ENCODE measurements at regions not wholly inside any gene's neighbourhood (a gene's known extent, or its start where the extent isn't known, plus 50 kb on each side); places are given as distances from the start of the nearest gene placed in this dataset.
"Not testable (repeated sequence)": the region's sequence is repeated elsewhere in the genome, so short reads cannot be mapped to it uniquely, and the experiment has no call there.

DNA sequence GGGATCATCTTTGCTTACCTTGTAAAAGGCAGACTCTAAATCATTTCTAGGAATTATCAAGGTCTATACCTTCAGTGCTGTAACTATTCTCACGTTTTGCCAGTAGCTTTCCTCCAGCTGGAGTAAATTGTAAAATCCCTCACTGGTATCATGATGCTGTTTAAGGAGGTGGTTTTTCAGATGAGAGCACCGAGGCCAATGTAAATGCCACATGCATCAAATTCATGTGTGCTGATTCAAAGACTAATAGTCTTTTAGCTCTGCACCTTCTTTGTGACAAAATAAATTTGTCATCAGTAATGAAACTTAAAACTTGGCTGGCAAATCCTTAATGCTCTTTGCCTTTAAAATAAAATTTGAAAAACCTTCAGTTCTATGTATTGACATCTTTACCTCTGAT is 503.8 kb downstream of the SETD4 start:
- no peak for DNase-seq

DNA sequence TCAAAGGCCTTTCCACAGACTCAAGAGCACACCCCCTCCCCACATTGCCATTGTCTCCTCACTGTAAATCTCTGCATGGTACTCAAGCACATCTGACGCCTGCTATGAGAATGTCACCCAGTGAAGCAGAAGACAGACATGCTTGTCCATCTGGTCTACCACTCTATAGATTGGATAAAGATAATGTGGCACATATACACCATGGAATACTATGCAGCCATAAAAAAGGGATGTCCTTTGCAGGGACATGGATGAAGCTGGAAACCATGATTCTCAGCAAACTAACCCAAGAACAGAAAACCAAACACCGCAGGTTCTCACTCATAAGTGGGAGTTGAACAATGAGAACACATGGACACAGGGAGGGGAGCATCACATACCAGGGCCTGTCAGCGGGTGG is 503.4 kb upstream of the RUNX1 start:
- not testable (repeated sequence) for DNase-seq

DNA sequence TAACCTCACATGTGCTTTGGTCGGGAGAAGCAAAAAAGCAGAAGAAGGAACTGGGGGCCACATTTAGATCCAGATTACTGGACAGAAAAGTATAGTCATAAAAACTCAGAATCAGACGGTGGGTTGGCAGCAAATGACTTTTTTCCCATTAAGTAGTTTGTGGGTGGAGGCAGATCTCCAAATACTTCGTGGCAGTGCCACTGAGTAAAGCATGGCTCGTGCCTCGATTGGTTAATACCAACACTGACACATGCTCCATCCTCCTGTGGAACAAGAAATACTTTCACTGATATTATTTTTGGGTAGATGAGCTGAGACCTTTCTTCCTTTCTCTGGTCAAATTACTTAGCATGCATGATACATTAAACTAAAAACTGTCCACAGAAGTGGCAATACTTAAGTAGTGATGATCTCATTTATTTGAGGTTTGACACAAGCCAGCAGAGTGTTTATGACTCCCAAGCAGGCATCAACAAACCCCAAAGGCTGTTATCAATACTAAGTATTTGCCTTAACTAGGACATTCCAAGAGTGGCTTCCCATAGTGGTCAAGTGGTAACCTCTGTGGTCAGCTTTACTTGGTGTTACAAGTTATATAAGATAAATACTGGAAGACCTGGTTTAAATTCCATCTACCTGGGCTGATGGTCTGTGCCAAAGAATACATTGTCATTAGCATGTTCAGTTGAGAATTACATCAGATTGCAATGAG is 500.0 kb upstream of the RUNX1 start:
- DNase-seq = no peak

DNA sequence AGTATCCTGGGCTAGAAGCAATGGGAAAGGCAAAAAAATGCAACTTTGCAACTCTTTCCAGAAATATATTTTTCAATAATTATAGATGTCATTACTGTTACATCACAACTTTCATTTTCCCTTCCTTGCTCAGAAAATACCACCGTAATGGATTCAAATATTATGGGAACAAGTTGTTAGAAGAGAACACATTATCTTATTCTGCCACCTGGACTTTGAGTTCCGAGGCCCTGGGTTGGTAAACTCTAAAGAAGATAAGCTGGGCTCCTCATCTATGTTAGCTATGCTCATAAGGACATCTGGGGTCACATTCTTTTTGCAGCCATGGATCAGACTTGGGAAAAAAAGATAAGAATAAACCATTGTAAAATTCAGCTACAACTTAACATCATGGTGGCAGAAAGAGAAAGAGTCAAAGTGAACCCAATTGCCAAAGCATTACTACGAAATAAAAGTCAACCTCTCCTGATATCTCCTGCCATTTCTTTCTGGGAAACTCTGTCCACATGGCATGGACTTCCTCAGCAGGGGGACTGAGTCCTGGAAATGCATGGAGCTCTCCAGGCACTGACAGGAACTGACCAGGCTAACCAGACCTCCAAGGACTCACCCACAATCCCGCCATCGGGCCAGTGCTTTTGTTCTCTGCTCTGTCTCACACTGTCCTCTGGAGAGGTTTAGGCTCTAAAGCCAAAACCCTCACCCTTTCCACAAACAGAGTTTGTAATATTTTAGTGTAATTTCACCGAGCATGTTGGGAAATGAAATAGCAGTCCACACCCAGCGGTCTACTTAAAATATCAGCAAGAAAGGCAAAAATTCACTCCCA is 499.1 kb upstream of the RUNX1 start:
- no peak for DNase-seq

DNA sequence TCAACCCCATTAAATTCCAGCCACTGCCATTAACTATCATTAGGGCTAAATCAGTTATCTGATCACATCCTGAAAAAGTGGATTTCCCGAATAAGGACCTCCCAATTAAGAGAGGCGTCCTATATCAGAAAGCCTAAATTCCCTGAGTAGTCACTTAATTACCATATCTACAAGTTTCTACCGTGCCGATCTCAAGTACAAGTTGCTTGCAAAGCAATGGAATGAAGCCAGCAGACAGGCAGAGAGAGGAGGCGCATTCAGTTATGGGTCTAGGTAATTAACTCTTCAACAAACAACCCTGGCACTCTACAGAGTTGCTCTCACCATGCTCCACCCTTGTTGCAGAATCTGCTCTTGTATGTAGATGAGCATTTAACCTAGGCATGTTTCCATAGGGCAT is 494.6 kb upstream of the RUNX1 start:
- DNase-seq = no peak

DNA sequence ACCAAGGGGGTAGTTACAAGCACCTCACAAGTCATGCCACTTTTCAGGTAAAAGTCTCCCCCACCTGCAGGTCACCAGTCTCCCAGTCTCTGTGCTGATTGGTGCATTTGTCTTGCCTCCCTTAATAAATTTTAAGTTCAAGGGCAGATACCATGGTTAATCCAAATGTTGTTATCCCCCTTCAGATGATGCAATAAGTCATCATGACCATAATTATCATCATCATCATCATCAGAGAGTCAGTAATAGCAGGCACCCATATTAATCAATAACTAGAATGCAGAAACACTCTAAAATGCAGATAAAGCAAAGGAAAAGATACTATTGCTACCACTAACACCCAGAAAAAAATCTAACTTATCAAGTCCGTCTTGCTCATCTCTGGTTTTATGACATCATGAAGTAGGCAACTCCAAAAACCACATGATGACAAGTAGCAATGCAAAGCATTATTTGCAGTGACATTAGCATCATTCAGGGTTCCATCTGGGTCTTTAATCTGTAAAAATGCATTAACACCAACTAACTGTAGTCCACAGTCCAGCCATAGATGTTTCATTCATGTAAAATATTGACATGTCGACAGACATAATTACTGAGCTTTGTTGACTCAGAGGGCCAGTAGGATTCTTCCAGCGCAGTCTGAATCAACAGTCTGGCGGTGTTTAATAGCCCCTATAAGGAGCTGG is 492.0 kb upstream of the RUNX1 start:
- no peak for DNase-seq

DNA sequence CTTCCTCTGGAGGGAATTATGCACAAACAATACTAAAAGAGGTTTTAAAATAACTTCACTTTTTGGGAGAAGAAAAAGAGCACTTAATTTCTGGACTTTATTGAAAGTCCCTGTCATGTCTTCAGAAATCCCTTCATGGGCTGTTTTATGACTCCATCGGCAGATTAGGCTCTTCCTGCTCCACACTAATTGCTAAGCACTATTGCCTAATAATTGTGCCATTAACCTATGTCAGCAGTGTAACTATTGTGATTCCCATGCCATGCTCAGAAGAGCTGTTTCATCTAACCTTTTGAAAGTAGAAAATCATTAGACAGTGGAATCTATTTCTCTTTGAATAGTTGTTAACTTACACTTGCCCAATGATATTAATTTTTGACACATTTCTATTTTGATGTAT is 489.3 kb upstream of the RUNX1 start:
- DNase-seq = no peak

DNA sequence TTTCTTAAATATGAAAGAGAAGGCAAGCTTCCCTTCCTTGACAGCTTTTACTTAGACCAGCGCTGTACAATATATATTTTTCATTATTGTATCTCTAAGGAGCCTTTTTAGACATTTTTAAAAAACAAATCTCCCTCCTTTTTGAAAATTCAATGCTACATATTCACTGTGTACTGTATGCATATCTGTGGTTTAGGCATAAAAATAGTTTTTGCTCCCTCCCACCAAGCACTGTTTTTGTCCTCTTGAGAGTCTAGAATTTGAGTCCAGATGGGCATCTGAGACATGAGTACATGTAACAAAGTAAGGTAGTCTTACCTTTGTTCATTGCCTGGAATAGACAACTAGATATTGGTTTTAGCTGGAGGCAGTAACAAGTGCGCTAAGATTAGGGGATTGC is 488.5 kb upstream of the RUNX1 start:
- no peak for DNase-seq

DNA sequence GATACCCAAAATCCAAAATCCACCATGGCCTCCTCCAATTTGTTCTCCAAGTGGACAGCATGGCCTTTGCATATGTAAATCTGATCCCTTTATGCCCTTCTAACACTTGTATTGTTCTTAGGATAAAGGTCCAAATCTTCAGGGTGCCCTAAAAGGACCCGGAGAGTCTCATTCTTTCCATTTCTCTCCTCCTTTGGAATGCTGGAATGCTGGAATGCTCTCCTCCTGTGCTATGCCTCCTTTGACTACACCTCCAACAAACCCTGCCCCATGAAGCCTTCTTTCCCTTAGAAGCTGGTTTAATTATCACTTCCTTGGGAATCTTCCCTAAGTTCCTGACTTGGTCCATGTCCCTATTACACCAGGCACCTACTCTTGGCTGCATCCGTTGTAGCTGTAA is 484.8 kb upstream of the RUNX1 start:
- no peak for DNase-seq

DNA sequence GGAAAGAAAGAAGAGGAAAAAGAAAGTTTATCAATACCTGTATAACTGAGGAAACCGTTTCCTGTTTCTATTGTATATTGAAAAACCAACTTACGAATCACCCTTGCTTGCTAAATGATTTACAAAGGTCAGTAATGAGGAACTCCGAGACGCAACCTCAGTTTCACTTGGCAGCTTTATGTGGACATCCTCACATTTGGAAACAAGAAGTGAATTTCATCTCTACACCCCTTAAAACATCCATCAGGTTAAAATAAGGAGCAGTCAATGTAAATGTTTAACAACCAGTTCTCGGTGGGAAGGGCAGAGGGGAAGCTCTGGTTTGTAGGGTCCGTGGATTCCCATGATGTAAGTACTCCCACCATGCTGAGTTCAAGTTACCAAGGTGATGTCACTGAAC is 481.7 kb upstream of the RUNX1 start:
- no peak for DNase-seq

DNA sequence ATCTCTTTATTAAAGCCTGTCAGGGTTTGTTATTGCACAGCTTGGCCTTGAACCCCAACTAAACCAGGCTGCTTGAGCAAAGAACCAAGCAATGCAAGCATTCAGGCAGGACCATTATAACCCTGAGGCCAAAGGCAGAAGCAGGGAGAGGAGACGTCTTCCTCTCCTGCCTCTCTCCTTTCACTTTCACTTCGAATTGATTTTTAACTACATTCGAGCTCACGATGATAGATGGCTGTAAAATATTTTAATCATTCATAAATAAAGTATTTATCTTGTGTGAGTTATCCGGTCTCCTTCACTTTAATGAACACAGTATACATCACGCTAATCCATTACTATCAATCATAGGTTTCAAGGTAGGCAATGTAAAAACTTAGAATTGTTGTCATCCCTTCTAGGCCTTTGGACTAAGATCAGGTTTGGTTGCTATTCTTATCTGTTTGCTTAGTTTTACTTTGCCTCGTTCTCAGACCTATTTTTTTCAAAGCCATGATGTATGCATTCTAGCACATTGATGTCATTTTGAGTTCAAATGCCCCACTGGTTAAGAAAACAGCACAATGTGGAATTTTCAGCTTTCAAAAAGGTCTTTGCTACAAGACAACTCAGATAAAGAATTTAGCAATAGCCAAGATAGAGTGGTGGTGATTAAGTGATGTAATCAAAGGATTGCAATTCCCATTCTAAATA is 480.2 kb upstream of the RUNX1 start:
- DNase-seq = peak; percentile 16

DNA sequence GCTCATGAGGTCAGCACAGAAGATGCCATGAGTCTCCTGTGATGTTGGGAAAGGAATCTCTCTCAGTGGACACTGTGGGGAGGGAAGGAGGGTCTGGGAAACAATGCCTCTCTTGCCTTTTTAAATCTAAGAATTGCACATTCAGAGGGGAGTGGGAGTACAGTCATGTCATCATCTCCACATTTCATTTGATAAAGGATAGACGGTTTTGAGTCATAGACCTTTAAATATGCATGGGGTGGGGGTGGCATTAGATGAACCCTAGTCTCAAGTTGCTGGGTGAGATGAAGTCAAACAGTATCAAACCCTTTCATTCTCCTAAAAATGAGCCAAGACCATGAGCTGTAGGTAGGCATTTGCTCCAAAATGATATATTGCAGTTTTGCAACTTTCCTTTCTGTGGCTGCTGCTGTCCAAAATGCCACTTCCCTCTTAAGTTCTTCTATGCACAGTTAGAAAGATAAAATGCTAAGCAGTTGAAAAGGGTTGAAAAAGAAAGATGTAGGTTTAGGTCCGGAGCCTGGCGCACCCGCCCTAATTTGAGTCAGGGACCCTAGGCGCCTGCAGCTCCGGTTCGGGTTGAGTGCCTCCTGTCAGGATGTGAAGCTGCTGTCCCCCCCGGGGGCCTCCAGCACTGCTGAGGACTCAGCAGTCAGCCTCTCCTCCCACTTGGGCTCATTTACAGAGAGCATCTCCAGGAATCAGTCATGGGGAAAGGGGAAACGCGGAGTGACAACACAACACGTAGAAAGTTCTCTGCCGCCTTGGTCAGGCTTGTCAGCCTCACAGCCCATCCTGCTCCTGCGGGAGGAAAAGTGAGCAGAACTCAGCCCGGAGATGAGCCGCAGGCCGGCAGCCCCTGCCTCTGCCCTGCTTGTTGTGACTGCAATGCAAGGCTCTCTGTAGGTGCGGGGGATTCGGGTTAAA is 479.3 kb upstream of the RUNX1 start:
- no peak for DNase-seq

DNA sequence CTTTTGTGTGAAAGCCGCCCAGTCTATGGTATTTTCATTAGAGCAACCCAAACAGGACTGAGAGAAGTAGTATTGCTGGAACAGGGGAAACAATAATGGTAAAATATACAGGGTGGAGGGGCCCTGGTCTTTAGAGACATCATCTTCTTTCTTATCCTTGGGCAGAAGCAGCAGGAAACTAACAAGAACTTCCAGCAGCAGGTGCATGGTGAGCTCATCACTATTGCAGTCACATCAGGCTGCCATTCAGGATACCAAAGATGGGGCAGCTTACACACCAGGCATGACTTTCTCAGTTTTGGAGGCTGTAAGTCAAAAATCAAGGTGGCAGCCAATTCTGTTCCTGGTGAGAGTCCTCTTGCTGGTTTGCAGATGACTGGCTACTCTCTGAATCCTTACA is 478.3 kb upstream of the RUNX1 start:
- DNase-seq = no peak

DNA sequence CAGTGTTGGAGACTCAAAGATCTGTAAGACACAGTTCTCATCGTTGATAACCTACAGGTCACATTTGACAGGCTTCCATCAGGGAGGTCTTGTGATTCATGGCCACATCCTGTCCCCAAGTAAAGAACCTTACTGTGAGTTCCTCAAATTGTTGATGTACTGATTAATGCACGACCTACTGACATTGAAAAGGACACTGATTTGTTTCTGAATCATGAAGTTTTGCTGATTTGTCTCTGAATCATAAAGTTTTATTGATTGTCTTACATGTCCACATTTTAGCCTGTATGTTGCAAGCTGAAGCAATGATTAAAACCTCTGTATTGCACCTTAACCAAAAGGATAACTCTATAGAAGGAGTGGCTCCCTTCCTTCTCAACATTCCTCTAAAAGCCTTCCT is 476.3 kb upstream of the RUNX1 start:
- DNase-seq = no peak

DNA sequence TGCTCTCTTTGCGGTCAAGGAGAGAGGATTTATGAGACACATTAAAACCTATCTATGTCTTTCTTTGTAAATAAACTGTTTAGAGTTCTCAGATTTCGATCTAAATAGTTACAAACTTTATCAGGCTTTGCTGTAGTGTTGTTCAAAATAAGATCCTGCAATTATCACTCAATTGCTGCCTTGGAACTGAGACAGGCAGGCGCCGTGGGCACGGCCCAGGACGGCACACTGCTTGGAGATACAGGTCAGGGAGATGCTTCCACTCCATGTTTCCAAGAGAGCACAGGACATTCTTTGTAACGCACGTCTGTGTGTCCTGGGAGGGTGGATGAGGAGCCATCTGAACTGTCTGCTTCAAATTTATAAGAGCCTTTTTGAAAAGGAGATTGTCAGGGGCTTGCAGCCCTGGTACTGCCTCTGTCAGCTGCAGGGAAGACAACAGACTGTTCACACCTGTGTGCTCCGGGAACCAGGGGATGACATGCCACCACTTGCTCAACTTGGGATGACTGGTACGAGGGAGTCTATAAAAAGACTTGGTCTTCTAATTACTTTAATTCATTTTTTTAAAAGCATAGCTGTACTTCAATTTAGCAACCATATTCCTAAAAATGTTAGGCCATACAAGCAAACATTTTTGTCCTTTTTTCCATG is 472.9 kb upstream of the RUNX1 start:
- DNase-seq = no peak

DNA sequence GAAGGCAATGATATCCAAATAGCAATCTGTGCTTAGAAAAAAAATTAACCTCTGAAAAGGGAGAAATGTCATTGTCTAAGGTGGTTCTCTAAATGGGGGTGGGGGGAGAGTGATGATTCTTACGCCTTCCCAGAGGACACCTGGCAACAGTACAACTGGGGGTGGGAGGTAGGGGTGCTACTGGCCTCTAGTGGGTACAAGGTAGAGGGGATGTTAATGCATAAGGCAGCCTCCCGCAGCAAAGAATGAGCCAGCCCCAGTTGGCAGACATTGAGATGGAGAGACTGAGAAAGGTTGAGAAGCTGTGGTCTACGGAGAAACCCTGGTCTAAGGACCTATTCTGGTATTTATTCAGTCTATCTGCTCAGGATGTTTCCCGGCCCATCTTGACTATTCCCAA is 472.2 kb upstream of the RUNX1 start:
- no peak for DNase-seq

DNA sequence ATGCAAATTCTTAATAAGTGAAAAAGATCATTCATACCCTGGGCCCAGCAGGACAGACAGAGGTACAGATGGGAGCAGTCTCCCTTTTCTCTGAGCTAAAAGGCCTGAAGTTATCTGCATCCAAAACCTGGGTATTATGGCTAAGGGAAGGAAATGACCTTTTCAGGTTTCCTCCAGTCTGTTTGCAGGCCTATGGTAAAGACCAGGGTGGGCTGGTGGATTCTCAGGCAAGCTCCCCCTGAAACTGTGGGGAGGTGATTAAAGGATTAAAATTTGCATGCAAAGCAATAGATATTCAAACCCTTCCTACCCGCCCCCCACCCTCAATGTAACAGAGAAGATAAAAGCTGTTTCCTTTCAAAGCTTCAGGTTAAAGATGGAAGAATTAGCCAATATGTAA is 471.8 kb upstream of the RUNX1 start:
- DNase-seq = no peak

DNA sequence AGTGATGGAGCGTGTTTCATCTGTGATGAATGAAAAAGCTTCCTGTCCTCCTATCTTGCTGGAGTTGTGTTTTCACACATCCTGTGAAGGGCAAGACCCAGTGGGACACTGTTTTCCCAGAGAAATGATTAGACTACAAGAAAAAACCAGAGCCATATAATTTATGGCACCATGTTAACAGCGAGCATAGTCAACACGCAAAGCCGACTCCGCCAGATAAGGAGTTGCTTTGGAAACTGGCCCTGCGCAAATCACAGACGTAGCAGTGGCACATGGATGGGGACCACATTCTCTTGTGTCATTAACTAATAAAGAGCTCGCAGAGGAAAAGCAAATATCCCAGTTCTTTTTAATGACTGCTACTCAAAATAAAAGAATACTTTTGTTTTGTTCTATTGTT is 471.2 kb upstream of the RUNX1 start:
- no peak for DNase-seq

DNA sequence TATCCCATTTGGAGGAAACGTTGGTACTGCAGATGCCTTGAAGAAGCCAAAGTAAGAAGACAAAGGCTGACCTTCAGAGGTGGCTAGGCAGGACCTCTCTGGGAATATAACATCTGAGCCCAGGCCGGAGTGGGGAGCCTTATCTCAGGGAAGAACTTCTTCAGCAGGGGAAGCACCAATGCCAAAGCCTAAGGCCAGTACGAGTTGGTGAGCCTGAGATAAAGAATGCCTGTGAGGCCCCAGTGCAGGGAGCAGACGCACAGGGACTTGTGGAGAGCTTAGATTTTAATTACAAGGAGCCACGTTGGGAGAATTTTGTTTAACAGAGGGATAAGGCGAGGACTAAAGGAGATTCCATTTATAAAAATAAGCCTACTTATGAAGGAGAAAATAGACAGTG is 468.8 kb upstream of the RUNX1 start:
- DNase-seq = no peak

DNA sequence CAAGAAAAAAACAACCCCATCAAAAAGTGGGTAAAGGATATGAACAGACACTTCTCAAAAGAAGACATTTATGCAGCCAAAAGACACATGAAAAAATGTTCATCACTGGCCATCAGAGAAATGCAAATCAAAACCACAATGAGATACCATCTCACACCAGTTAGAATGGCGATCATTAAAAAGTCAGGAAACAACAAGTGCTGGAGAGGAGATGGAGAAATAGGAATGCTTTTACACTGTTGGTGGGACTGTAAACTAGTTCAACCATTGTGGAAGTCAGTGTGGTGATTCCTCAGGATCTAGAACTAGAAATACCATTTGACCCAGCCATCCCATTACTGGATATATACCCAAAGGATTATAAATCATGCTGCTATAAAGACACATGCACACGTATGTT is 467.2 kb upstream of the RUNX1 start:
- DNase-seq = not testable (repeated sequence)

DNA sequence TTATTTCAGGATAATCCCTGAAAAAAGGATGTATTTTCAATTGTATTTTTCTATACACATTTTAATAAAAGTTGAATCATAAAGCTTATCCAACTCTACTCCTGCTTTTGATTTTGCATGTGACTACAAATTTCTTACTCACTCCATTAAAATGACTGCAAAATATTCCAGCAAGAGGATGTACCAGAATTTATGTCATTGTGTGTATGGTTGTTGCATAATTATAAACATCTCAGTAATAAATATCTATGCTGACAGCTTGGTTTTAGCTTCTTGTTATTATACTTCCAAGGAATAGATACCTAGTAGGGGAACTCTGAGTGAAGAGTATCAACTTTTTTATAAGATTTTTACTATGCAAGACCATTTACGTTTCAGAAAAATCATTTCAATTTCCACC is 463.2 kb upstream of the RUNX1 start:
- no peak for DNase-seq

DNA sequence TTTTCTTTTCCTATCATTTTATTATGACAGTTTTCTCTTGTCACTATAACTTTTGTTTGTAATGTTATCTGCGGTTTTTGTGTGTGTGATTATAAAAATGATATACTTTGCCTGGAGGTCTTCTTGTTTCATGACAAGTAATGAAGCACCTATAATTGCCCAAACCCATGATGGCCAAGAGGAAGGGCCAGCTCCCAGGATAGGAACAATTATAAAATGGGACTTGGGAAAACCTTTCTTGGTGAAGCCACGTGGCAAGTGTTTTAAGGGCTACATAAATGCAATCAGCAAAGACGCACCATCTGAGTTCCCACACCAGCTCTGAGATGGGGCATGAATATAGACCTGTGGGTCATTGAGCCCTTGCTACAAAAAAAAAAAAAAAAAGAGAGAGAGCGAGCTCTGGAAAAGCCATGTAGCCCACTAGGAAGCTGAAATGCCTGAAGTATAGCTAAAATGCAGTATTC is 462.6 kb upstream of the RUNX1 start:
- DNase-seq = no peak

All from NCI-H226 (cell line).